ENCODE measurements at regions not wholly inside any gene's neighbourhood (a gene's known extent, or its start where the extent isn't known, plus 50 kb on each side); places are given as distances from the start of the nearest gene placed in this dataset.
A peak's percentile ranks its signal among the peaks of the same experiment; 100 is the strongest.

DNA sequence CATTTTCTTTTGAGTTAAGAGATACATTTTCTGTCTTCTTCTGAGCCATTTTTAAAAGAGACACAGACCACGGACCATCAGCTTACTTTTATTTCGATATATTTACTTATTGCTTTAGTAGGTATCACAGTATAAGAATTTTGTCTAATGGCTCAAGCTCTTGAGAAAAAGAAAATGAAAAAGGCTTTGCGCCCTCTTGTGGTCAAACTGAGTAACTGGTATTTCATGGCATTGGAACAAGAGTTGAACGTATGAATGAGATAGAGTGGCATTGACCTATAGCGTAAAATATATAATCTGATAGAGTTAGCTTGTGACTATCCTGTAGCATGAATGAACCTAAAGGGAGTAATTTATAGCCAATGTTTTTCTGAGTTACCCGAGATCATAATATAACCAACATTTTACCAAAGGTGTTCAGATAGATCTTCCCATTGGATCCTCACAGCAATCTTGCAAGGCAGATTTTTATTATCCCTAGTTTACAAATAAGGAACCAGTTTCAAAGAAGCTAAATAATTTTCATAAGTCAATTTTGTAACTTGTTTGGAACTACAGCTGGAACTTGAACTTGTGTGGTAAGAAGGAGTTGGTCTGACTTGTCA, 154.6 kb downstream of the POLR2M start:
- TF ChIP-seq EZH2 (IDR thresholded peaks at IDR 0.05; ENCODE audit: low read depth): no peak
- TF ChIP-seq, protein P1, sequence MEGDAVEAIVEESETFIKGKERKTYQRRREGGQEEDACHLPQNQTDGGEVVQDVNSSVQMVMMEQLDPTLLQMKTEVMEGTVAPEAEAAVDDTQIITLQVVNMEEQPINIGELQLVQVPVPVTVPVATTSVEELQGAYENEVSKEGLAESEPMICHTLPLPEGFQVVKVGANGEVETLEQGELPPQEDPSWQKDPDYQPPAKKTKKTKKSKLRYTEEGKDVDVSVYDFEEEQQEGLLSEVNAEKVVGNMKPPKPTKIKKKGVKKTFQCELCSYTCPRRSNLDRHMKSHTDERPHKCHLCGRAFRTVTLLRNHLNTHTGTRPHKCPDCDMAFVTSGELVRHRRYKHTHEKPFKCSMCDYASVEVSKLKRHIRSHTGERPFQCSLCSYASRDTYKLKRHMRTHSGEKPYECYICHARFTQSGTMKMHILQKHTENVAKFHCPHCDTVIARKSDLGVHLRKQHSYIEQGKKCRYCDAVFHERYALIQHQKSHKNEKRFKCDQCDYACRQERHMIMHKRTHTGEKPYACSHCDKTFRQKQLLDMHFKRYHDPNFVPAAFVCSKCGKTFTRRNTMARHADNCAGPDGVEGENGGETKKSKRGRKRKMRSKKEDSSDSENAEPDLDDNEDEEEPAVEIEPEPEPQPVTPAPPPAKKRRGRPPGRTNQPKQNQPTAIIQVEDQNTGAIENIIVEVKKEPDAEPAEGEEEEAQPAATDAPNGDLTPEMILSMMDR (conservative IDR thresholded peaks at IDR 0.05): peak; percentile 82

Data from PC-9 (cell line).